Middle frontal gyrus (tissue), 1 donor: ENCODE measurements at regions not wholly inside any gene's neighbourhood (a gene's known extent, or its start where the extent isn't known, plus 50 kb on each side); places are given as distances from the start of the nearest gene placed in this dataset.
"Not testable (repeated sequence)": the region's sequence is repeated elsewhere in the genome, so short reads cannot be mapped to it uniquely, and the experiment has no call there.

Experiments used
- DNase-seq: peaks from one replicate; pipeline ENCODE4 v3.0.0-alpha.2; 2015; ENCODE audit warnings: low spot score; ENCODE audit errors: extremely low spot score

- no peak for DNase-seq
Measured at GRCh38 chr9:73095425-73095824, 56.2 kb upstream of the ANXA1 start.

GRCh38 chr9:73093740-73094379 lies 57.8 kb upstream of the ANXA1 start:
- no peak for DNase-seq

GRCh38 chr9:73093016-73093739 lies 58.5 kb upstream of the ANXA1 start:
- DNase-seq: no peak

- DNase-seq: no peak
Measured at GRCh38 chr9:73091909-73092308, 59.8 kb upstream of the ANXA1 start.

GRCh38 chr9:73090214-73090613 lies 61.5 kb upstream of the ANXA1 start:
- DNase-seq: no peak

GRCh38 chr9:73089304-73089985 lies 62.2 kb upstream of the ANXA1 start:
- no peak for DNase-seq

- not testable (repeated sequence) for DNase-seq
Measured at GRCh38 chr9:73087876-73088275, 63.8 kb upstream of the ANXA1 start.

- no peak for DNase-seq
Measured at GRCh38 chr9:73083519-73083918, 68.1 kb upstream of the ANXA1 start.

GRCh38 chr9:73081979-73082657 lies 69.5 kb upstream of the ANXA1 start:
- no peak for DNase-seq

GRCh38 chr9:73080110-73080694 lies 71.5 kb upstream of the ANXA1 start:
- DNase-seq: no peak

GRCh38 chr9:73079326-73079725 lies 72.3 kb upstream of the ANXA1 start:
- DNase-seq: no peak

- DNase-seq: no peak
Measured at GRCh38 chr9:73077625-73078030, 74.0 kb upstream of the ANXA1 start.

GRCh38 chr9:73076970-73077369 lies 74.7 kb upstream of the ANXA1 start:
- DNase-seq: no peak

- no peak for DNase-seq
Measured at GRCh38 chr9:73074176-73074708, 77.4 kb upstream of the ANXA1 start.

GRCh38 chr9:73073337-73074175 lies 78.1 kb upstream of the ANXA1 start:
- no peak for DNase-seq

- DNase-seq: no peak
Measured at GRCh38 chr9:73067074-73067473, 84.6 kb upstream of the ANXA1 start.

GRCh38 chr9:73065439-73065838 lies 86.2 kb upstream of the ANXA1 start:
- no peak for DNase-seq

- DNase-seq: no peak
Measured at GRCh38 chr9:73064315-73064714, 87.3 kb upstream of the ANXA1 start.

- no peak for DNase-seq
Measured at GRCh38 chr9:73061146-73061545, 90.5 kb upstream of the ANXA1 start.

- no peak for DNase-seq
Measured at GRCh38 chr9:73059247-73059646, 92.4 kb upstream of the ANXA1 start.
